GM21576 (cell line): ENCODE measurements at regions not wholly inside any gene's neighbourhood (a gene's known extent, or its start where the extent isn't known, plus 50 kb on each side); places are given as distances from the start of the nearest gene placed in this dataset.
"Not testable (repeated sequence)": the region's sequence is repeated elsewhere in the genome, so short reads cannot be mapped to it uniquely, and the experiment has no call there.

ENCODE experiments used
- ATAC-seq: cut with Tn5 transposase; IDR thresholded peaks from one replicate; pipeline ENCODE4 v1.9.1; 2021; ENCODE audit warnings: mild to moderate bottlenecking, moderate library complexity; ENCODE audit not compliant: unreplicated experiment

DNA sequence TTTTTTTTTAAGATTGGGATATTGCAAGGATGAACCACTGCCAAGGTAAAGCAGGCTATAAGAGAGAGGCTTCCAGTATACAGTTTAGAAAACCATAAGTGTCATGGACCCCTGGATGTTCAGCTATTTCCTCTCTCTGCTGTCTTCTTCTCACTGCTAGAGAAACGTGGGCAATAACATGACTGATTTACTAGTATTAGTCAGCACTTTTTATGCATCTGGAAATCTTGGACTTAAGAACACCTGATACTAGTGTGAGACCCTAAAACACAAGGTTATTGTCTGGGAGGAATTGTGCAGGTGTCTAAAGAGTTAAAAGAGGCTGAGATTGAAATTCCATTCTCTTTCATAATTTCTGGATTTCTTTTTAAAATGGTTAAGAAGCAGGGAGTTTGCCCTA is 460.6 kb upstream of the MCTP2 start:
- ATAC-seq, result no peak

DNA sequence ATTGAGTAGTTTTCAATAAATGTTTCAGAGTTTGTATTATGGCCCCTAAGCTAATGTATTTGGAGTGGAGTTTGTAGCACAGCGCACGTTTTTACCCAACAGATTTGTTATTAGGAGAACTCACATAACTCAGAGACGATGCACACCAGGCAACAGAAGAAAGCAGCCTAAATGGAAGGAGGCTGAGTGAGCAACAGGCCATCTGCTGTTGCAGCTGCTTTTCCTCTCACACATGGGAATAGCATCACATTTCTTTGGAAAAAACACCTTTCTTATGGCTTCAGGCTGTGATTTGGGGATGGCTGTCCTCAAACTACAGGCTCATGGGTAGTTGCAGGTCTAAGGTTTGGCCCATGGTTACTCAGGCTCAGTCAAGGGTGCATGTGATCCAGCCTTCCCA is 469.3 kb upstream of the MCTP2 start:
- no peak for ATAC-seq

DNA sequence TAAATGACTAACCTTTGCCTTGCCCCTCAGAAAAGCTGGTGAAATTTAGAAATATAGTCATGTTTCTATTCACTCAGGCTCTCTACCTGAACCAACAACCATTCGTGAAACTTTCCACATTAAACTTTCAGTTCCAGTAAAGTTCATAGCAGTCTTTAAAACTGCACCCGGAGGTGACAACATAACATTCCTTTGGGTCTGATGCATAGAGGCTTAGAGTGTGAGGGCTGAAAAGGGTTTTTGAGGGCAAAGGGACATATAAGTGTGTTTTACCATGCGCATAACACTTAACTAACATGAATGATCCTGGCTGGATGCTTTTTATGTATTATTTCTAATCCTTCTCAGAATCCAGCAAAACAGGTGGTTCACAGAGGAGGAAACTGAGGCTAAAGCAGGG is 471.7 kb upstream of the MCTP2 start:
- ATAC-seq, result no peak

DNA sequence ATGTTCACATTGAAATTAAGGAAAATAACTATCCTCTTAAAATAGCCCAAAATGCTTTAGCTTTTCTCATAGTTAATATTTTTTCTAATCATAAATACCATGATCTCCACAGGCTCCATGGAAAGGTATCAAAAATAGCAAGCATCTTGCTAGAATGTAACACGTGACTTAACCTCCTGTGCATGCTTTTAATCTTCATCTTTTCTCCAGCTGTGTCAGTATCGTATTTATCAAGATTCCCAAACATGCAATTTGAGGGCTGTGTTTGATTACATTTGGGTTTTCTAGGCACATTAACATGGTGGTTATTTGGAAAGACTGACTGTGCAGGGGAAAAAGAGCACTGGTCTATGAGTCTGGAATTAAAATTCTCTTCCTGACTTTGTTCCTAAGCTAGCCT is 472.5 kb upstream of the MCTP2 start:
- ATAC-seq, result no peak

DNA sequence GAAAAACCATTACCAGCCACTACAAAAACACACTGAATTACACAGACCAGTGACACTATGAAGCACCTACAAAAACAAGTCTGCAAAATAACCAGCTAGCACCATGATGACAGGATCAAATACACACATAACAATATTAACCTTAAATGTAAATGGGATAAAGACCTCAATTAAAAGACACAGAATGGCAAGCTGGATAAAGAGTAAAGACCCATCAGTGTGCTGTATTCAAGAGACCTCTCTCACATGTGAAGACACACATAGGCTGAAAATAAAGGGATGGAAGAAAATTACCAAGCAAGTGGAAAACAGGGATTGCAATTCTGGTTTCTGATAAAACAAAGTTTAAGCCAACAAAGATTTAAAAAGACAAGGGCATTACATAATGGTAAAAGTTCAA is 482.7 kb upstream of the MCTP2 start:
- no peak for ATAC-seq

DNA sequence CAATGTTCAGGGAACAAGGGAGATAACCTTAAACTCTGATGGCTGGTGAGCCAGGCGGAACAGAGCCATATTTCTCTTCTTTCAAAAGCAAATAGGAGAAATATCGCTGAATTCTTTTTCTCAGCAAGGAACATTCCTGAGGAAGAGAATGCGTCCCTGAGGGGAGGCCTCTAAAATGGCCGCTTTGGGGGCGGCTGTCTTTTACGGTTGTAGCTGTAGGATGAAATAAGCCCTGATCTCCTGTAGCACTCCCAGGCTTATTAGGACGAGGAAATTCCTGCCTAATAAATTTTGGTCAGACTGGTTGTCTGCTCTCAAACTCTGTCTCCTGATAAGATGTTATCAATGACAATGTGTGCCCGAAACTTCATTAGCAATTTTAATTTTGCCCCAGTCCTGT is 496.4 kb upstream of the MCTP2 start:
- not testable (repeated sequence) for ATAC-seq

DNA sequence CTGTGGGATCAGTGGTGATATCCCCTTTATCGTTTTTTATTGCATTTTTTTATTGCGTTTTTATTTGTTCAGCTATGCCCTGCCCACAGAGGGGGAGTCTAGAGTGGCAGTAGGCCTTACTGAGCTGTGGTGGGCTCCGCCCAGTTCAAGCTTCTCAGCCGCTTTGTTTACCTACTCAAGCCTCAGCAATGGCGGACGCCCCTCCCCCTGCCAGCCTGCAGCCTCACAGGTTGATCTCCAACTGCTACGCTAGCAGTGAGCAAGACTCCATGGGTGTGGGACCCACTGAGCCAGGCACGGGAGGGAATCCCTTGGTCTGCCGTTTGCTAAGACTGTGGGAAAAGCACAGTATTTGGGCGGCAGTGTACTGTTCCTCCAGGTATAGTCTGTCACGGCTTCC is 500.6 kb upstream of the MCTP2 start:
- no peak for ATAC-seq

DNA sequence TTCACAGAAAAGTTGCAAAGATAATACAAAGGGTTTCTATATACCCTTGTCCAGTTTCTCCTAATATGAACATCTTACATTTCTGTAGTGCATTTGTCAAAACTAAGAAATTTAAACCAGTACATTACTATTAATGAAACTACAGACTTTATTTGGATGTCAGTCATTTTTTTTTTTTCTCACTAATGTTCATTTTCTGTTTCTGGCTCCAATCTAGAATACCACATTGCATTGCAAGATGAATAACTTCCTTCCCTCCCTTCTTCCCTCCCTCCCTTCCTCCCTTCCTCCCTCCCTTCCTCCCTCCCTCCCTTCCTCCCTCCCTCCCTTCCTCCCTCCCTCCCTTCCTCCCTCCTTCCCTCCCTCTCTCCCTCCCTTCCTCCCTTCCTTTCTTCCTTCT is 509.2 kb upstream of the MCTP2 start:
- ATAC-seq, result no peak

DNA sequence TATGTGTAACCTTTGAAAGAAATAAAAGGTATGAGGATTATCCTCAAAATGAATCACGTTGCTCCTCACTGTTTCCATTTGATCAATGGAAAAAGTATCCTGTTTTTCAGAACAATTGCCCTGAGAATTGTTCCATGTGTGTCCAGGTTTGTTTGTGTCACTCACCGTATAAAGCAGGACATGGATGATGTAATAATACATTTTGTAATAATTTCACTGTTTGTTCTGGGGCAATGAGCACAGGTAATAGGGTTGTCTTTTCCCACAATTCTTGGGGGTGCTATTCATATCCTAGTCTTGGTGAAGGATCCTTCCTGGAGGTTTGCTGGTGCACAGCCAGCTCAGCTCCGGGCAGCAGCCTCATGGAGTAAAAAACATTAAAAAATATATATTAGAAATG is 510.8 kb upstream of the MCTP2 start:
- no peak for ATAC-seq

DNA sequence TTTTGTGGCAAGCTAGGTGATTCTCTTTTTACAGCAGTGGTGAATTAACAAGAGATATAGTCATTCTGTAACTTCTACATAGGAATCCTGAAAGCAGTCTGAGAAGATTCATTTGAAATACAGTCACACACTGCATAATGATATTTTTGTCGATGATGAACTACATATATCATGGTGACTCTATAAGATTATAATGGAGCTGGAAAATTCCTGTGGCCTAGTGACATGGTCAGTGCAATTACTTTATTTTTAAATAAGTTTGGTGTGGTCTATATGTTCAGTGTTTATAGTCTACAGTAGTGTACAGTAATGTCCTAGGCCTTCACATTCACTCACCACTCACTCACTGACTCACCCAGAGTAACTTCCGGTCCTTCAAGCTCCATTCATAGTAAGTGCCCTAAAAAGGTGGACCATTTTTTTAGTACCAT is 511.4 kb upstream of the MCTP2 start:
- no peak for ATAC-seq

DNA sequence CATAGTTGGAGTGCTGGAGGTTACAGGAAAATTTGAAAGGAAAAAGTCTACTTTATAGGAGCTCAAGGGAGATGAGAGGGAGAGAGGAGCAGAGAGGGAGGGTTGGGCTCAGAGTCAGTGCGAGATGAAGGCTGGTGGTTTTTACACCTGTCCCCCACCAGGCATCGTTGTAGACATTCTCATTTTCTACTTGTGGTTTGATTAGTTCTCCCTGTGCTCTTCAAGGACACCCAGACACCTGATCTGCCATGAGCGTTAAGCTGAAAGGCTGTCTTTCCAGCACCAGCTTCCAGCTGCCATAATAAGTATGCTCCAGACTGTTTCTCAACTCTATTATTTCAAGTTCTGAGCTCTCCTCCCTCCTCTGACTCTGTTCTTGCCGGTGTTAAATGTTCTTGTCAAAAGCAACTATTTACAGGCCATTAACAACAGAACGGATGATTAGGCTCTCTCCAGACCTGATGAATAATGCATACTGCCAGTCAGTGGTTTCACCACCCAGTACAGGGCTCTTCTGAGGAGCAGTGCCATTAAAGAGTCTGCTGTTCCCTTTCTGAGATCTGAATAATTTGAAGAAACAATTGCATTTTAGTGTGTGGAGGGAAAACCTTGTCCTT is 514.6 kb upstream of the MCTP2 start:
- no peak for ATAC-seq

DNA sequence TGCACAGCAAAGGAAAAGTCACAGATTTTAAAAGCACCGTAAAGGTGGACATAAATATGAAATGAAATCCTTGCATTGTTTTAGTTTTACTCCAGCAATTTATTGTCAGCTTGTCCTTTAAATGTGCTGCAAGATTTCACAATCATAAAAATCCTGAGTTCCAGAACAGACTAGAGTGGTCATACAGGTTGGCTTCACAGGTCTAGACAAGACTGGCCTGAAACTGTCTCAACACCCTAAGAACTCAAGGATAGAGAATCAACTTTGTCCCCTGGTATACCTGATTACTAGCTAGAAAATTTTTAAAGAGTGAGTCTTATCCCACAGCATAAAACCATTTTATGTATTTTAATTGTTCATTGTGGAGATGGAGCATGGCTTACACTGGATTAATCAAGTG is 521.7 kb upstream of the MCTP2 start:
- no peak for ATAC-seq

DNA sequence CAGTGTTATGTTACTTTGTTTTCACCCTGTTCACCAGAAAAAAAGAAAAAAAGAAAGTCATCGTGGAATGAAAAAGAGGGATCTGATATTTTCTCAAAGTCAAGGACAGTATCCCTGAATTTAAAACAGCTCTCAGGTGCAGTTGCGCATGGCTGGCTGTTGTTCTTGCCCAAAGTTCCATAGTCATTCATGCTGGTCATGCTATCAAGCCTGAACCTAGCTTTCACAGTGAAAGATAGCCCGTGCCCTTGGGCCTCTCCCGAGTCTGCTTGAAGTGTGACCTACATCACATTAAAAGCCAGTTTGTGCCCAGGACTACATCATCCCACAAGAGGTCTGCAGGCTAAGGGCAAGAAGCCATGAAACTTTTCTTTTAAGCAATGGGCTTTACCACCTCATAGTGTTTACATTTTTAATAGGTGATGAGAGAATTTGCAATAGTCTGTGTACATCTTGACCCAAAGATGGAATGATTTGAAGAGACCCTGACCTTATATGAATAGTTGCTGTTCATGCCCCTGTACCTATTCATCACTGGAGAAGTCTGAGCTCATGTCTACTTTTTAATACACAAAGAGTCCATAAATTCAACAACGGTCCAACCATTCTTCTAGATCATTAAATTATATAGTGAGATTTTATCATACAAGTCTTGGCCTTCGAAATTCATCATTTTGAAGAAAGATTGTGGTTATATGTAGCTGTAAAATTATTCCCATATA is 522.5 kb upstream of the MCTP2 start:
- no peak for ATAC-seq

DNA sequence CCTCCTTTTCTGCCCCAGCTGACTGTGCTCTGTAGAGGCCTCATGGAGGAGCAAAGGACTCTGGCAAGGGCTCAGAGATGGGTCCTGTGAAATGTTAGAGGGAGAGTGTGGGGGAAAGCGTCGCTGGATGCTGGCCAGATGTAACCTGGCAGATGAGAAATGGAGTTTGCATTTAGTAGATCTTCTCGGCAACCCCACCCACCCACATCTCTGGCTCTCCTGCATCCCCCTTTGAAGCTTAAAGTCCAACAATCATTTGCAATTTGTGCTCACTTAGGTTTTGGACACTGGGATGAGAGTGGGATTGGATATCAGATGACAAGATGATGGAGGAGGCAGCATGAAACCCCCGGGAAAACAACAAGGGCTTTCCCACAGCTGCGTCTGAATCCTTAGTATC is 523.6 kb upstream of the MCTP2 start:
- ATAC-seq, result no peak

DNA sequence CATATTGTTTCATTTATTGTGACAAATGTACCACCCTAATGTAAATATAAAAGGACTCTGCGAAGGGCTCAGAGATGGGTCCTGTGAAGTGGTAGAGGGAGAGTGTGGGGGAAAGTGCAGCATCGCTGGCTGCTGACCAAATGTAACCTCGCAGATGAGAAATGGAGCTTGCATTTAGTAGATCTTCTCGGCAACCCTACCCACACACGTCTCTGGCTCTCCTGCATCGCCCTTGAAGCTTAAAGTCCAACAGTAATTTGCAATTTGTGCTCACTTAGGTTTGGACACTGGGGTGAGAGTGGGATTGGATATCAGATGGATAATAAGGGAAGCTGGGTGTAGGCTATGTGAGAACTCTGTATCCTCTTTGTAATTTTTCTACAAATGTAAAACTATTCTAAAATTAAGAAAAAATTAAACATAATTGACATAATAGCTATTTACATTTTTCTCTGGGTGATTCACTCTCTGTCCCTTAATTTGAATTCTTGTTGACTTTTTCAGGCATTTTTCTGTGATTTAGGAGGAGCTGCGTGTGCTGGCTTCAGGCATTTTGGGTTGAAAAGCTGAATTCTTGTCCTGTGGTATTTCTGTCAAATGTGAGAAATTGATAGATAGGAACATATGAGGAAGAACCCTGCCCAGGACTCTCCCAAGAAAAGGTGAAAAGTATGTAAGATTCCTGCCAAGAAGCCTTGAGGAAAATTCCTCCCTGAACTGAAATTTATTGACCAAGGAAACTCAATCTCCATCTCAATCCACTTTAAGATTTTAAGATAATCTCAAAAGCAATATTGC is 524.7 kb upstream of the MCTP2 start:
- ATAC-seq, result no peak

DNA sequence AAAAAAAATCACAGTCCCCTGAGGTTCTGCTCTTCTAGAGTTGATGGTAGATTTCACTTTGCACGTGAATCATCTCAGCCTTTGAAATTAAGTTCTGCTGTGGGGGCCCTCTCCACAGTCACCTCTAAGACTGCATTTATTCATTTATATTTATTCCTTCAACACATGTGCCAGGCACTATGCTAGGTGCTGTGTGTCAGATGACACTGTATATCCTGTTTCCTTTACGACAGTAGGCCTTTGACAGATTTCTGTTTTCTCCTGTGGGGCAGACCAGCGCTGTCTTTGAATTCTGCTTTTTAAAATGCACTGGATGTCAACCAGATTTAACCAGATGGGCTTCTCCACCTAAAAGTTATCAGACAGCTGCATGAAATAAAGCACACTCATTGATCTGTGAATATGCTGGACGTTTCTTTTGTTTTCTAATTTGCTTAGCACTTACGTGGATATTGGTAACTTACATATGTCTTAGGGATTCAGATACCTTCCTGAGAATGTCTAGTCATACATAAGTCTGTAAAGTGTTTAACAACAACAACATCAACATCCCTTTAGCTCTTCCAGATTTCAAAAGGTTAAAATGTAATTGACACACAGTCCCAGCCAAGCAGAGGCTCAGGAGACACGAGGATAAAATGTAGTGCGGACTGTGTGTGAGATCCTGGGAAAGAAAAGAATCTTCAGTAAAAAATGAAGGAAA is 525.5 kb upstream of the MCTP2 start:
- ATAC-seq, result no peak

DNA sequence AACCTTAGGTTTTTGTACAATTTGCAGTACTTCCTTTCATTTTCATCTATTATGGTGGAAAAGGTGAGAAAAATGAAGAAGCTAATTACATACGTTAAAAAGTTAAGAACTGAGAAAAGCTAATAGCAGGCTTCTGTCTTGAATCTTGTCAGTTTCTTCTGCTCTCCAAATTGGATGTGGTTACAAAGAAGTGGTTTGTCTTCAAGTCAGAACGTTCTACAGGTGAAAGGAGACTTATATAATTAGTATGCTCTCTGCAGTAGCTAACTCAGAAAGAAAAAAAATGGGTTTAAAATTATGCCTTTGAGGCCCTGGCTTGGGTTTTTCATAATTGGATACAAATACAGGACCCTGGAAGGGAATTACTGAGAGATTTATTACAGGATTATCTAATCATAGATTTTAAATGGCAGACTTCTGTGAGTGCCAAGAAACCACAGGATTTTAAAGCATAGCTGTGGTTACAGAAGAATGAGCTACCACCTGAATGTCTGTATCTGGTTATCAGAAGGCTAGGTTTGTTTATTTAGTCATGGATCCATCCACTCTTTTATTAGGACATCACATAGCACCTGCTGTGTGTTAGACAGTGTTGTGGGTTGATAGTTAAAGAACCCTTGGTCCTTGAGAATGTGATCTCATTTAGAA is 528.1 kb upstream of the MCTP2 start:
- ATAC-seq, result no peak

DNA sequence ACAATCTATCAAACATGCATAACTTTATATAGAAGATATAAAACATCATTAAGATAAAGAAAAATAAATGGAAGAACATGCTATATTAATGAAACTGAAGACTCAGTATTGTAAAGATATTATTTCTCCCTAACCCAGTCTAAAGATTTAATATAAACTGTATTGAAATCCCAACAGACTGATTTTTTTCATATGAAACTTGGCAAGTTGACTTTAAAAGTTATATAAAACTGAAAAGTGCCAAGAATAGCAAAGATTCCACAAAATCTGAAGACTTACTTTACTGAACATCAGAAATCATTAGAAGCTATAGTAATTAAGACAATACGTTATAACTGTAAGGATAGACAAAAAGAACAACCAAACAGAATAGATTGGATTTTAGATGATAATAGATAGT is 531.3 kb upstream of the MCTP2 start:
- ATAC-seq, result no peak

DNA sequence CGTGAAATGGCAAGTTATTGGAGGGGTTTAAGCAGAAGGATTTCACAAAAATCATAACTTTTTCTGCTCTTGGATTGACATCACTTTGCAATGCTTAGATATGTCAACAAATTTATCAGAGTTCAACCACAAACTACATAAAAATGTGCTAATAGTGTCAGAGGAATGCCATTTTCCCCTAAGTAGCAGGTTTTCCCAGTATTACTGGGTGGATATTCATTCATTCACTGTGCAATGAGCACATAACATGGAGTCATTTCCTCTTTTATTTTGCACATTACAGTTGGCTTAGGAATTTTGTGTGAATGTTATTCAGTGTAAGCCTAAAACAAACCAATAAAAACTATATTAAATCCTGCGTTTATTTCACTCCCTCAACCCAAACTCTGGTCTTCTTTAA is 537.3 kb upstream of the MCTP2 start:
- no peak for ATAC-seq

DNA sequence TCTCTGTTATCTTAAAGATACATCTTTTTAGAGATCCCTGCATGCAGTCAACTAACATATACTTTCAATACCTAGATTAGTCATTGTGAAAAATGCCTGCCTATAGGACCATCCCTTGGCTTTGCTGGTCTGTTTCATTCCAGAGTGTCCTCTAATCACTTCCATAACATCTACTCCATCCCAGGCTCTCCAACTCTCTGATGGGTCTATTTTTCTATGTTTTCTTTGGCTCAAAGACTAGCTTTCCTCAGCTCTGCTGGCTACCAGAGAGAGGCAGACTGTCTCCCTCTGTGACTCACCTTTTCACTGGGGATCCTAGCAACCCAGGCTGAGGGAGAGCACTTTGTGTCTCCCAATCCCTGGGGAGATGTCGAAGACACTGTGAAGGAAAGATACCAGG is 547.7 kb upstream of the MCTP2 start:
- no peak for ATAC-seq

DNA sequence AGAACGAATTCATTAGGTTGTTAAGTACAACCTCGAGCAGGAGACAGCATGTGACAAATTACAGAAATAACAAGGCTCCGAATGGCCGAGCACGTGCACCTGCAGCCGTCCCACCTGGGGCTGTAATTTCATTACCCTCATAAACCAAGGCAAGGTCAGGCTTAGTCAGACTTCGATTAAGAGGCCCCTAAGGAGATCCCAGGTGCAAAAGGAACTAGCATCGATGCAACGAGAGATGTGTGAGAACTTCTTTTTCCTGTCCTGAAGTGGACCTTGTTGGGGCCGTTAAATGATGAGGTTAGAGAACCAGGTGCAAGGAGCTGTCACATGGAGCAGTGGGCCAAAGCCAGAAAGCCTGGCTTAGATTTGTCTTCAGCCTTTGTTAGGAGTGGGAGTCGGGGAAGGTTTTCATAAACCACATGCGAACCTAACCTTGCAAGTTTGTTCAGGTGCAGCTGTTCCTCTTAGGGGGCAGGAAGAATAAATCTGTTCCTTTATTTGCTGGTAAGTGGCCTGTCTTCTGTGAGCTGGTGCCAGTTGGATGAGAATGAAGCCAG is 559.9 kb upstream of the MCTP2 start:
- ATAC-seq, result no peak
